ENCODE measurements at regions not wholly inside any gene's neighbourhood (a gene's known extent, or its start where the extent isn't known, plus 50 kb on each side); places are given as distances from the start of the nearest gene placed in this dataset.
"Not testable (repeated sequence)": the region's sequence is repeated elsewhere in the genome, so short reads cannot be mapped to it uniquely, and the experiment has no call there.

DNA sequence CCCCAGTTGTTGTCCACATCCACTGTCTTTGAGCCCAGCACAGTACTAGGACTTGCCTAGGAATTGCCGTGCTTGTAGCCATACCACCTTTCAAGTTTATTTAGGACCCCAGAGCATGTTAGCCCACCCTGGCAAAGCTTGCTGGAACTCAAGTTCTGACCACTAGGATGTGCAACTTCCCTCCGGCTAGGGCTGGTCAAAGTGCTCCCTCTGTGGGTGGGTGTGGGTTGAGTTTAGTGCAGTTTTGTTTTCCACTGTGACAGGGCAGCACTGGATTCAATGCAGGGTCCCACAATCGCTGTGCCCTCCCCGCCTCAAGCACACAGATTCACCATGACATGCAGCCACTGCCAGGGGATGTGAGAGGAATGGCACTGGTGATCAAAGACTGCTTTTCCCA lies 96.0 kb downstream of the RASGEF1B start:
- DNase-seq, result no peak

DNA sequence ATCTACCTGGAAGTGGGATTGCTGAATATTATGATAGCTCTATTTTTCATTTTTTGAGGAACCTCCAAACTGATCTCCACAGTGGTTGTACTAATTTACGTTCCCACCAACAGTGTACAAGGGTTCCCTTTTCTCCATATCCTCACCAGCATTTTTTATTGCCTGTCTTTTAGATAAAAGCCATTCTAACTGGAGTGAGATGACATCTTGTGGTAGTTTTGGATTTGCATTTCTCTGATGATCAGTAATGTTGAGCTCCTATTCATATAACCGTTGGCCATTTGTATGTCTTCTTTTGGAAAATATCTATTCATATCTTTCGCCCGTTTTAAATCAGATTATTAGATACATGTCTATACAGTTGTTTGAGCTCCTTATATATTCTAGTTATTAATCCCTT lies 101.8 kb downstream of the RASGEF1B start:
- DNase-seq, result no peak

DNA sequence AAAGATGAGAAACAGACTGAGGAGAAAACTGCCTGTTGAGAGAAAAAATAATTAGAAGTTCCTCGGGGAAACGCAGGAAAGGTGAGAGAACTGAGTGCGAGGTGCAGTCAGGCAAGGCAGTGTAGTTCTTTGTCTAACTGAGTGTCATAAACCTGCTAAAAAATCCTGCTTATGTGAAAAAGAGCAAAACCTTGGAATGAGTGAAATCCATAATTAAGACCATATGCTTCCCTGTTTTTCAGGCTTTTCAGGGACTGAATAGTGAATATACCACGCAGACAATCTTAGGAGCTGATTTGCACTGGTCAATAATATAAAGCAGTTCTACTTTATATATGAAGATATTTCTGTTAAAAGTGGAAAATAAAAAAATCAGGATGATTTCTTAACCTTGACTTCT lies 104.9 kb downstream of the RASGEF1B start:
- no peak for DNase-seq

DNA sequence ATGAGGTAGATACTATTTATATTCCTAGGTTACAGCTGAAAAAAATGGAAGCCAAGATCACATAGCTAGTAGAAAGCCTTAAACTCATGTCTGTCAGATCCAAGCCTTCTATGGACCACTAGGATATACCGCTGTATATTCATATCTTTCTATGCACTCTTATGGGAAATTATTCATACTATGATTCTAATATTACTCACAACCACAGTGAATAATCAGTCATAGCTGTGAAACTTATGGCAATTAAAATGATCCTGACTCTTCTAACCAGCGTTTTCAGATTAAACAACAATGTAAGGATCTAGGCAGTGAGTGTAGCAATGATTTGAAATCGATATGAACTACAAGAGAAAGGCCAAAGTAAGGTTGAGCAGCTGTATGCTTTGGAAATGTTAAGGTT lies 111.0 kb downstream of the RASGEF1B start:
- DNase-seq, result no peak

DNA sequence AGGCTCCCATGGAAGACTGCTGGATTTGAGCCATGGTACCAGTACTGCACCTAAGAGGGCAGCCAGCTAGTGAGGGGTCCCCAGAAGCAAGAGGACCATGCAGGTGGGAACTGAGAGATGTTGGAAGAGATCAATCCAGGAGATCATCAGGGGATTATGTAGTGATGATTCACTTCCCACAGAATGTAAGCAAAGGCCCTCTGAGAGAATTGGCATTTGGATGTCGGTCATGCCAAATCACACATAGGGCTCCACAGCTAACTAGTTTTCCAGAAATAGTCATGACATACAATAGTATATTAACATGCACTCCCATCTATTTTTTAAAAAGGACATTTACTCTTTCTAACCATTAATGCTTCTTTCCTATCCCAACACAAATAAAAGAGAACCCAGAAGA lies 112.5 kb downstream of the RASGEF1B start:
- DNase-seq, result no peak

DNA sequence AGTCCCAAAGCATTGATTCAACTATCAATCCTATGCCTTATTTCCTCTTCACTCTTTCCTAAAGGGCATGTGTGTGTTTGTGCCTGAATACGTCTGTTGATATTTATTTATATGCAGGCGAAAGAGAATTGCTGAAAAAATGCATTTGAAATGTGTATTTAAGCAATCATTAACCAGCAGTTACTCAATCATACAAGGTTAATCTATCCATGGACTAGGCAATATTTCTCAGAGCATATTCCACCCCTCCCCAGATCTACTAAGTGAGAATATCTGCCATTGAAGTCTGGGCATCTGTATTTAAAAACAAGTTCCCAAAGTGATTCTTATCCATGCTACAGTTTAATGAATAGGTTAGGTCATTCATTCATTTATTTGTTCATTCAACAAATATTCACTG lies 113.6 kb downstream of the RASGEF1B start:
- no peak for DNase-seq

DNA sequence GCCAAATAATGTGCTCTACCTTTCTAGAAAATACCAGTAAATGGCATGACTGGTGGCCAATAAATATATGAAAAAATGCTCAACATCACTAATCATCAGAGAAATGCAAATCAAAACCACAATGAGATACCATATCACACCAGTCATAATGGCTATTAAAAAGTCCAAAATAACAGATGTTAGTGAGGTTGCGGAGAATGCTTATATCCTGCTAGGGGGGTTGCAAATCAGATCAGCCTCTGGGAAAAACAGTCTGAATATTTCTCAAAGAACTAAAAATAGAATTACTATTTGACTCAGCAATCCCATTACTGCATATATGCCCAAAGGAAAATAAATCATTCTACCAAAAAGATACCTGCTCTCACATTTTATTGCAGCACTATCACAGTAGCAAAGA lies 115.1 kb downstream of the RASGEF1B start:
- DNase-seq, result no peak

DNA sequence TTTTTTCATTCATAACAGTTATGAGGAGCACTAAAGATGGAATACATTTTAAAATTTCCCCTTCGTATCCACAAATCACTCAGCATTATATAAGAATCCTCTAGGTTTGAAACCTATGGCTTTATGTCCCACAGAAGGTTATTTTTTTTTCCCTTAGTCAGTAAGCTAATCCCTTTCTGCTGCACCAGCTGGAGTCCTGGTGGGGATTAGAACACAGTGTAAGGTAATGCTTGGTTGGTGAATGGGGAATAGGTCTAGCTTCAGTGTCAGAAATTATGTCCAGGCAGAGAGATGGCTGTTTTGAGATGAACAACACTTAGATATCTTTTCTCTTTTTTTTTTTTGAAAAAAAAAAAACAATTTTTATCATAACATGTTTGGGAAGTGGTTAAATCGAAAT lies 116.6 kb downstream of the RASGEF1B start:
- DNase-seq, result no peak

DNA sequence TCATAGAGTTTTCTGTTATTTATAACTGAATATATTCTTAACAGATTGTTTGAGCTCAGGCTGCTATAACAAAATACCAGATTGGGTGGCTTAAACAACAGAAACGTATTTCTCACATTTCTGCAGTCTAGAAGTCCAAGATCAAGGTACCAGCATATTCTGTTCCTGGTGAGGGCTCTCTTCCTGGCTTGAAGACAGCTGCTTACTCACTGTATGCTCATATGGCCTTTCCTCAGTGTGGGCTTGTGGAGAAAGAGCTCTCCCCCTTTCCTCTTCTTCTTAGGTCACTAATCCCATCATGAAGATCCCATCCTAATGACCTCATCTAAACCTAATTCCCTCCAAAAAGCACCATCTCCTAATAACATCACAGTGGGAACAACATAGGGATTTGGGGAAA lies 117.8 kb downstream of the RASGEF1B start:
- DNase-seq, result no peak

DNA sequence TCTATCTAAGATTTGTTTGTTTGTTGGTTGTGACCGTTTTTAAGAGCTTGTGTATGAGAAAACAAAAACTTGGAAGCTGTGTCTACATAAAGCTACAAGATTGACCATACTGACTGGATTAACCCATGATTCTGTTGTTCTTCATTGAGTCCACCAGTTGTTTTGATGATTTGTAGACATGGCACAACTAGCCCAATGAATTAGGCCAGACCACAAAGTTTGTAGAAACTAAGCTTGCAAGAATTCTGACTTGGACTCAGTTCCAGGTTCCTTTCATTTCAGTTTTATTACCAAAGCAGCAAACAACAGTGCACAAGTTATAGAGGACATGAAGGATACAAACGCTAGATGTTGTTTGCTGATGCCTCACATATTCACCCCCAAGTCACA lies 119.3 kb downstream of the RASGEF1B start:
- DNase-seq, result no peak

DNA sequence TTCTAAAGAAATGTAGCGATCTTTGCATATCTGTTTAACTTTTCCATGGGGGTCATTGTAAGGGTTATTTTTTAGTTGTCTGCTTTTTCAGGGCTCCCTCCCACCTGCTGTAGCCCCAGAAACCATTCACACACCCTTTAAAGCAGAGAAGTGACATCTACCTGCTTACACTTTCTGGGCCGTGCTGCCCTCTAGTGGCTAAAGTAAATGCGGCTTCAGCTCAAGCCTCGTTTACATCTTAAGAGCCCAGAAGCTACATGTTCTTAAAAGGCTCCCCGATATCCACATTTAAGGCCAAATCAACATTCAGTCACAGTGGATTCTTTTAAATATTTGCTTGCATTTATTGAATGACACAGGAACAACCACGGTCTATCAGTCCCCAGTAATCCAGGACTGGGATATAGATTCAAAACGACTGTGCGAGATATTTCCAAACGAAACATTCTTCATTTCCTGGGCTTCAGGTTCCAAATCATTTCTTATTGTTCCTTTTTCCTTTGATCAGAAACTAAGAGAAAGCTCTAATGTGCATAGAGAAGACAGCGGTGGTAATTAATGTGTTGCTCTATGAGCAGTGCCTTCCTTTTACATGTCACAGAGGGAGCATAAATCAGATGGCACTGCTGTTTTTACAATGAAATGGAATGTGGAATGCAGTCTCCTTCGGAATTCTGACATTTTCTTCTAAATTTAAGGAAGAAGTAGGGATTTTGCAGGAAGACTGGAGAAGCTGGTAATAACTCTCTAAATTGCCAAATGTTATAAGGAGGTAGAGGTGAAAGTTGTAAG lies 119.9 kb downstream of the RASGEF1B start:
- peak; percentile 53 for DNase-seq

DNA sequence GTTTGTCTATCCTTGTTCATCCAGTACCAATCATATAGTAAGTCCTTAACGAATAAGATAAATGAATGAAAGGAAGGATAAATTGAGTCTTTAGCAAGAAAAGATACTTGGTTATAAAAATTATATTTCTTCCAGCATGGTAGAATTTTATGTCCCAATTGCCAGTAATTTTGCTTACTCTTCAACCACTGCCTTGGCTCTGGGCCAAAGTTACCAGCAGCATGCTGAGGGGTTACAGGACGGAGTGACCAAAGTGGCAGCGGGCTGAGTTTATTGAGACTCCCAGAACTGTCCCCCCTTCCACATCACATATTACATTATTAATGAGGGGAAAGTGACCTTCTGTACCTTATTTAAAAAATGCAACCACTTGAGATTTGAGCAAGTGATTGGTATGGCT lies 121.7 kb downstream of the RASGEF1B start:
- DNase-seq, result no peak

DNA sequence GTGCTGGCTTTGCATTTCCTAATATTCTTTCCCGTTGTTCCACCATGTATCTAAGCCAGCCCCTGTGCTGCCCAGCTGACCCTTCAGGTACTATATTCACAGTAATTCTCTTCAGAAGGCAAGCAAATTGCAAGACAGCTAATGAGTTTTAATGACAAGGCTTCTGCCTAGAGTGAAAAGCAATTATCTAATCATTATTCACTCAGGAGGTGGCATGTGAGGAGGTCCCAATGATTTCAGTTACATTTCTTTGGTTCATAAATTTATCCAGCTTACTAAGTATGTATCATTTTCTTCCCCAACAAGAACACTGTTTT lies 123.0 kb downstream of the RASGEF1B start:
- no peak for DNase-seq

DNA sequence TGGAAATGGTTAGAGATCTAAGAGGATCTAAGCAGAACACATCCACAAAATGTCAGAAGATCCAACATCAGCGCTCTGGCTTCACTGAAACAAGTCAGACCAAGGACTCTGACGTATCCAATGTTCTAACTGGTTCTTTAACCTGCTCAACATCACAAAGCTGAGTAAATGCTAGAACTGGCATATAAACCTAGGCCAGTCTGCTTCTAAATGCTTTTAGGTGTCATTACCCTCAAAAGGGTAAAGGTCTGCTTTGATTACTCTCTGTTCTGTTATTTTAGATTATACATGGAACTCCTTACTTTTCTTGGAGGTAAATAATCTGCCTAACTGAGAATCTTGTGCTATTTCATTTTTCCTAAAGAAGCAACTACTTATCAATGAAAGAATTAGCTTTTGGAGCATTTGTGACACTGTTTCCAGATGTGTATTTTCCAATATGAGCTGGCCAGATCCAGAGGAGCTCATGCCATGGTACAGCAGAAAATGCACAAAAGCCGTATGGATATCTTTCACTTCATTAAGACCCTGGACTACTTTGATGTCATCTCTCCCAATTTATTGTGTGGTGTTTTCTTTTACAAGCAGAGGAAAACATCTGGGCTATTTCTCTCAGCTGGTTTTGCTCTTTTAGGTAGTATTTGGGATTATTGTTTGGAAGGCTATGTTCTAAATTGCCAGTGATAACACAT lies 123.5 kb downstream of the RASGEF1B start:
- DNase-seq, result no peak

DNA sequence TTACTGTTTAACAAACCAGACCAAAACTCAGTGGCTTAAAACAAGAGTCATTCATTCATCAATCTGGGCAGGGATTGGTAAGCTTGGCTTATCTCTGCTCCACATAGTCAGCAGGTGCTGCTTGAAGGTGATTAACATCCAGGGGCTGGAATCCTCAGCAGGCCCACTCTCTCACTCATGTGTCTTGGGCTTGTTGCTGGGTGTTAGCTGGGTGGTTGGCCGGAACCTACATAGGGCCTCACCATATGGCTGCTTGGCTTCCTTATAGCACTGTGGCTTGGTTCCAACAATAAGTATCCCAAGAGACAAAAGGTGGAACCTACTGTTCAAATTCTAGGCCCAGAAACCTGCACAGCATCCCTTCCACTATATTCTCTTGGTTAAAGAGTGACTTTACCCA lies 125.0 kb downstream of the RASGEF1B start:
- peak; percentile 55 for DNase-seq

DNA sequence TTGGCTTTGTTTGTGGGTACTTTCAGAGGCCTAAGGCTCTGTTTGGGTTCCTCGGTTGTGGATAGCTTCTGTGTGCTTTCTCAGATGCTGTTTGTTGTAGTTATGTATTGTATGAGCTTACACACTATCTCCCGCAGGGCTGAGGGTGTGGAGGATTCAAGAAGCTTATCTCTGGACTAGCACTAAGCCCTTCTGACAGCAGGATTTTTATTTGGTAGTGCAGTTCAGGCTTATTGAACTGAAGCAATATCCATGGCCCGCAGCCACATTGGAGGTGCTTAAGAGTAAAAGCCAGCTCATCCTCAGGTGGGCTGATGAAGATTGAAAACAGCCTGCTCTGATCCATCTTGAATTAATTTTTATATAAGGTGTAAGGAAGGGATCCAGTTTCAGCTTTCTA lies 128.2 kb downstream of the RASGEF1B start:
- DNase-seq, result no peak

DNA sequence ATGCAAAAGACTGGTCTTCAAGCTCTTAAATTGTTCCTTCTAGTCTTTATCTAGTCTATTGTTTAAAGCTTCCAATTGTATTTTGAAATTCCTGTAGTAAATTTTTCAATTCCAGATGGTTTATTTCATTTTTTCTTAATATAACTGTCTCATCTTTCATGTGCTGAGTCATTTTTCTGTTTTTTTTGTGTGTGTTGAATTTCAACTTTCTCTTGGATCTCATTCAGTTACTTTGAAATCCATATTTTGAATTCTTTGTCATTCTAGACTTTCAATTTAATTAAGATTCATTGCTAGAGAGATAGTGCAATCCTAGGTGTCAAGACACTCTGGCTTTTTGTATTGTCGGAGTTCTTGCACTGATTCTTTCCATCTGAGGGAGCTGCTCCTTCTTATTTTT lies 128.0 kb upstream of the PRKG2 start:
- DNase-seq, result no peak

DNA sequence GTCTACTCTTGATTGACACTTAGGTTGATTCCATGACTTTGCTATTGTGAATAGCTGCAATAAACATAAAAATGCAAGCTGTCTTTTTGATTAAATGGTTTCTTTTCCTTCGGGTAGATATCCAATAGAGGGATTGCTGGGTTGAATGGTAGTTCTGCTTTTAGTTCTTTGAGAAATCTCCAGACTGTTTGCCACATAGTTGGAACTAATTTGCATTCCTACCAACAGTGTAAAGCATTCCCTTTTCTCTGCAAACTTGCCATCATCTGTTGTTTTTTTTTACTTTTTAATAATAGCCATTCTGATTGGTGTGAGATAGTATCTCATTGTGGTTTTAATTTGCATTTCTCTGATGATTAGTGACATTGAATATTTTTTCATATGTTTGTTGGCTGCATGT lies 122.2 kb upstream of the PRKG2 start:
- DNase-seq, result no peak

DNA sequence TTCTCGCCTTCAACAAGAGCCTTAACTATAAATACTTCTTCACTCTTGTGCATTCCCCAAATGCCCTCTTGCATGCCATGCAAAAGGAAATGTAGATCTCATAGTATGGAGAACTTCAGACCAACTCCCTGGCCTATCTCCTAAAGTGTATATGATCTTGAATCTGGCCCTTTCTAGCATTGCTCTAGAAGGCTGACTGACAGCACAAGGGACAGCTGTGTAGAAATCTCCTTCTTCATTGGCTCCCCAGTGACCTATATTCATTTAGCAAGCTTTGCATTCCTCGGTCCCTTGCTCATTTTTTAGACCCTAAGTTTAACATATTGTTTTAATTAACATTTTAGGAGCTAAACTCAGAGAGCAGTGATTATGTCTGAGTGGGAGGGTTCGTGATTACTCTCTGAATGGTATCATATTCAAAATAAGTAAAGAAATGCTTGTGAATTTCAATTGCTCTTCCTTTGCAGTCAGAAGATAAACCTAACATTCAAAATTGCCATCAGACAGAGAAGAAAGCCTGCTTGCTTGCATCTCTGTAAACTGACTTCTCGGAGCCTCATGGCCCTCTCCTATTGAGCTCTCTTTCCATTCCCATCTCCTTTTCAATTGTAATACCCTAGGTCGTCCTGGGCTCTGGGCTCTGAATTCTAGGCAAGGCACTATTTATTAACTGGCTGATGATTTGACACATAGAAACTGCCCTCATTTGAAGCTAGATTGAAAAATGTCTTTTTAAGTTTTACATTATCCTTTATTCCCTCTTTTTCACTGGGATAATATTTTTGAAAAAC lies 120.3 kb upstream of the PRKG2 start:
- DNase-seq, result no peak

DNA sequence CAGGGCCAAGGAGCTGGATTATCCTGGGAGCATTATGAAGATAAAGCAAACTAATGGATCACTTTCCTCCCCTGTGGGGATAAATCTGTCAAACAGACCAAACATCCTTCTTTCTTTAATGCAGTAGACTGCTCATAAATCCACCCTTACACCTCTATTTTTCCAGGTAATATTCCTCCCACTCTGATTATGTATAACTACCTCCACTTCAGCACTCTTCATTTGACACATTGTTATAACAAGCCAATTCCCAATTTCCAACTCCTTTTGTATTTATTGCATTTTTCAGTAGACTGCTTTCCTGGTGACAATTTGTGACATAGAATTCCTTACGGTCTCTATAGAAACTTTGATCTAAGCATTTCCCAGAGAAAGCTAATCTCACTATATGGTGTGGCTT lies 115.0 kb upstream of the PRKG2 start:
- no peak for DNase-seq

DNA sequence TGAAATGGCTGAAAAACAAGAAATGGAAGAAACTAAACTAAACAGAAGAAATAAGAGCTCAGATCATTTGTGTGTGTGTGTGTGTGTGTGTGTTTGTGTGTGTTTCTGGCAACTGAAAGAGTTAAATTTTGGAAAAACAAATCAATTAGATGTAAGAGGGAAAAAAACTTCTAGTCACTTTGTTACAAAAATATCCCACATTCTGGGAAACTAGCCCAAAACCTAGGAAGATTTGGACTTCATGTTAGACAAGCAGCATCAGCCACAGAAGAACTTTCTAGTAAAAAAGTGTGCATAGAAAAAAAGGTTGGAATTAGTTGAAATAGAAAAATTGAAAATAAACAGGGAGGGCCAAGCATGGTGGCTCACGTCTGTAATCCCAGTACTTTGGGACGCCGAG lies 111.6 kb upstream of the PRKG2 start:
- DNase-seq, result no peak

DNA sequence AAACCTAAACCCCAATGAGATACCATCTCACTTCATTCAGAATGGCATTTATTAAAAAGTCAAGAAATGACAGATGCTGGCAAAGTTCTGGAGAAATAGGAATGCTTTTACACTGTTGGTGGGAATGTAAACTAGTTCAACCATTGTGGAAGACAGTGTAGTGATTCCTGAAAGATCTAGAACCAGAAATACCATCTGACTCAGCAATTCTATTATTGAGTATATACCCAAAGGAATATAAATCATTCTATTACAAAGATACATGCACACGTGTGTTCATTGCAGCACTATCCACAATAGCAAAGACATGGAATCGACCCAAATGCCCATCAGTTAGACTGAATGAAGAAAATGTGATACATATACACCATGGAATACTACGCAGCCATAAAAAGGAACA lies 109.6 kb upstream of the PRKG2 start:
- DNase-seq, result not testable (repeated sequence)

DNA sequence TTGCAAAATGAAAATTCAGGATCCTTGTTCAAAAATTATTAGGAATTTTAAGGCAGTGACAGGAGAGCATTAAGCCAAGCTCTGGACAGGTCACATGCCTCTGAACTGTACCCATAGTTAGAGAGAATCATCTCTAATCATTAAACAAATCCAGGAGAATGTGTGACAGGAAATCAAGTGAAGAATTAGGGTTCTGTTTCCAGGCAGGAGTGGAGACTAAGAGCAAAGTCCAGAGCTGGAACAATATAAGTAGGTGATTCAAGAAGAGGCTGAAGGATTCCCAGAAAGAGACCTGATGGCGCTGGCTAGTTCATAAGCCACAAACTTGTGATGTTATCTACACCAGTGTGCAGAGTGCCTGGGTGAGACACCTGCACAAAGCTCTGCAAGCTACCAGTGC lies 104.6 kb upstream of the PRKG2 start:
- DNase-seq, result no peak

DNA sequence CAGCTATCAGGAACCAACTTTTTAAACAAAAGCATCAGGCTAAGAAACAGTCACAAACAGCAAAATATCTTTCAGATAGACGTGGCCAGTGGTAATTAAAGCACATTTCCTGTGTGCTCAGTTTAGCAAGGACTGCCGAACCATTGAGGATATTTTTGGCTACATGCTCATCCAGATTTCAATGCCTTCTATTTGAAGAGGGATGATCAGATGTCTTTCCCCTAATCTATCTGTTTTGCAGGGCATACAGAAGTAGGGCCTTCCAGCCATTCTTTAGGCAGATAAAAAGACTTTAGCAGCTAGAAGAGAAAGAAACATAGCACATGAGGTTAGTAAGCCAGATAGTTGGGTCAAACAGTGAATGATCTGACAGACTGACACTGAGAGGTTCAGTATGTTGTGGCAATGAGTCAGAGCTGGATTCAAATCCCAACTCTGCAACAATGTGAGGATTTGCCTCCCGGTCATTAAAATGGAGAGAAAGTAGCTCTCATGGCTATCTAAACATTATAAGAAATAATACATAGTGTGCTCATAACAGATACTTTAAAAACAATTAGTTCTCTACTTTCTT lies 100.0 kb upstream of the PRKG2 start:
- no peak for DNase-seq

All from NCI-H2171 treated with DMSO at 0.1 percent for 48 hours (cell line).